Left forelimb (tissue), 1 donor: ENCODE measurements at regions not wholly inside any gene's neighbourhood (a gene's known extent, or its start where the extent isn't known, plus 50 kb on each side); places are given as distances from the start of the nearest gene placed in this dataset.
"Not testable (repeated sequence)": the region's sequence is repeated elsewhere in the genome, so short reads cannot be mapped to it uniquely, and the experiment has no call there.

ENCODE experiments used
- DNase-seq: peaks from one replicate; pipeline ENCODE4 v3.0.0-alpha.2; 2018; ENCODE audit warnings: low spot score

DNA sequence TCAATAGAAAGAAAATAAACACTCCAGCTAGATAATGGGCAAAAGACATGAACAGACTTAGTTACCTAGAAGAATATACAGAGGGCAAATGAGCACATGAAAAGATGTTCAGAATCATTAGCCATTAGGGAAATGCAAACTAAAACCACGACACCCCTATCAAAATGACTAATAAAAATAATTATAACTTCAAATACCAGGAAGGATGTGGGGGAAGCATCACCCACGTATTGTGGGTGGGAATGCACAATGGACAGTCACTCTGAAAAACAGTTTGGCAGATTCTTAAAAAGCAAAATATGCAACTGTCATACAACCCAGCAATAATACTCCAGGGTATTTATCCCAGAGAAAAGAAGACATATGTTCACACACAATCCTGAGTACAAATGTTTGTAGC is 92.6 kb downstream of the DLL1 start:
- no peak for DNase-seq

GRCh38 chr6:170193326-170193821 is 97.5 kb downstream of the DLL1 start:
- DNase-seq, result no peak

DNA sequence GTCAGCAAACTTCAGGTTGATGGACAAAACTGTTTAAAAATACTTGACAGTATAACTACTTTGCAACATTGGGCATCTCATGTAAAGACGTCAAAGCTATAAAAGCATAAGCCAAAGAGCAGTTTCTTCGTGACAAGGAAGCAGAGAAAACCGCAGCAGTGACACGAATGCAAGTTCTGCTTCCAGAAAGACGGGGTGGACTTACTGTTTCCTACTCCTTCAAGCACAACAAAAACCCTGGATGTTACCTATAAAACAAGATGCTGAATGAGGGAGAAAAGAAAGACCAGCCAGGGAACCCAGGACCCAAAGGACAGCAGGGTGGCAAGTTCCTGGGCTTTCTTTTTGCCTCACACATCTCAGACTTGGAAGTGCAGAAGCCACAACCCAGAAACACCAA is 98.0 kb downstream of the DLL1 start:
- DNase-seq, result no peak

GRCh38 chr6:170192101-170192500 is 98.8 kb downstream of the DLL1 start:
- not testable (repeated sequence) for DNase-seq

GRCh38 chr6:170190046-170190445 is 100.8 kb downstream of the DLL1 start:
- no peak for DNase-seq

GRCh38 chr6:170189236-170189635 is 101.6 kb downstream of the DLL1 start:
- no peak for DNase-seq

- DNase-seq, result peak; percentile 49
These were observed 102.3 kb downstream of the DLL1 start for GRCh38 chr6:170188571-170189001.

GRCh38 chr6:170187669-170188566 is 103.0 kb downstream of the DLL1 start:
- DNase-seq, result peak; percentile 46

DNA sequence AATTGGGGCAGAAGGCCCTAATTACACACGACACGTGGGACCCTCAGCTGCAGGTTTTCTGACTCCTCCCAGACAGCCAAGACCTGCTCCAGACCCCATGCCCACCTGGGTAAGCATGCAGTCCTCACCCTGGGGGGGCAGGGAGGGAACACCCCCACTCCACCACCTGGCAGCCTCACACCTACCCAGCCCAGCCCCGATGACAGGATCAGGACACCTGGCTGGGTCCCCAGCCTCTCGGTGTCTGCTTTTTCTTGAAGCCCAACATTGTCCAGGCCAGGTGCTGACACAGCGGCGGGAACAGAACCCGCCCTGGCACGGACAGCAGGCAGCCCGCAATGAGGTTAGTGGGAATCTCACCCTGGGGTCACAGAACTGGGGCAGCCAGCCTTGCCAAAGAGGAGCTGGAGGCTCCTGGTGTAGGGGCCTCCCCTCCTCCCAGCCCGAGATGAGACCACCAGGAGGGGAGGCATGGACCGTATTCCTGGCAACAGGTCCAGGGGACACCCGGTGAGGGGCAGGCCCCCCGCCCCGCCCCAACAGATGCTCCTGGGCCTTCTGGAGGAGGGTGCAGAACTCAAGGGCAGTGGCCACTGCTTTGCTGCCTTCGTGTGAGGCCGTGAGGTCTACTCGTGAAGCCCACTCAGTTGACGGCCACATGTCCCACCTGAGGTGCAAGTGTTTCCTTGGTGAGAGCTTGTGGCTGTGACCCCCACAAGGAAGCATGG is 103.8 kb downstream of the DLL1 start:
- peak; percentile 59 for DNase-seq

- DNase-seq, result peak; percentile 57
These were observed 104.6 kb downstream of the DLL1 start for GRCh38 chr6:170186006-170186935.

- DNase-seq, result peak; percentile 53
These were observed 105.5 kb downstream of the DLL1 start for GRCh38 chr6:170185175-170185978.

DNA sequence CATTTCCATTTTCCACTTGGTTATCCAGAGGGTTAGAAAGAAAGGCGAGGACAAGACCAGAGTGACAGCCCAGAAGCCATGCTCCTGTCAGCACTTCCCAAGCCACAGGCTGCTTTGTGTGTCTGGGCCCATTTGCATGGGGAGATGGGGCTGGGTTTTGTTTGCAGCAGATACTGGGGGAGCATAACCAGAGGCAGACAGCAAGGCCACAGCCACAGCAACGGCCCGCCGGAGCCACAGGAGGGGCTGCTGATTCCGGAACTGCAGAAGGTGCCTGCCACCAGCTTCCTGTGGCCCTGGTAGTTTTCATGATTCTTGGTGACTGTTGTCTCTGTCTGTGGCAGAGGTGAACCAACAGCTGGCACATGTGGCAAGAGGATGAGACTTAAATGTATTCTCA is 106.6 kb downstream of the DLL1 start:
- no peak for DNase-seq

DNA sequence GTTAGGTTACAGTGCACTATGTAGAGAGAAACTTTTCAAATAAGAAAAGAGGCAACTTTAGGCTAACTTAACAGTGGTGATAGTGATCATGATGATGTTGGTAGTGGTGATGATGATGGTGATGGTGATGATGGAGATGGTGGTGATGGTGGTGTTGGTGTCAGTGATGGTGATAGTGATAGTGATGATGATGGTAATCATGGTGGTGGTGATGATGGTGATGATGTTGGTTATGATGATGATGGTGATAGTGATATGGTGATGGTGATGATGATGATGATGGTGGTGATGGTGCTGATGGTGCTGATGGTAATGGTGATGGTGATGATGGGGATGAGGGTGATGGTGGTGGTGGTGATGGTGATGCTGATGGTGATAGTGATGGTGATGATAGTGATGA is 107.4 kb downstream of the DLL1 start:
- DNase-seq, result no peak

GRCh38 chr6:170182781-170183120 is 108.1 kb downstream of the DLL1 start:
- DNase-seq, result no peak

GRCh38 chr6:170182093-170182780 is 108.6 kb downstream of the DLL1 start:
- no peak for DNase-seq

GRCh38 chr6:170181338-170181690 is 109.6 kb downstream of the DLL1 start:
- DNase-seq, result no peak

- DNase-seq, result no peak
These were observed 110.1 kb downstream of the DLL1 start for GRCh38 chr6:170180671-170181337.

GRCh38 chr6:170179616-170180324 is 111.1 kb downstream of the DLL1 start:
- no peak for DNase-seq
